WTC11 (cell line): ENCODE measurements at regions not wholly inside any gene's neighbourhood (a gene's known extent, or its start where the extent isn't known, plus 50 kb on each side); places are given as distances from the start of the nearest gene placed in this dataset.
A peak's percentile ranks its signal among the peaks of the same experiment; 100 is the strongest.

Source experiments
- ATAC-seq: fragments of 200-7000 bp; cut with Tn5 transposase; 2 replicates; pipeline ENCODE4 v1.10.0; 2021; ENCODE audit warnings: mild to moderate bottlenecking, moderate library complexity
- CTCF ChIA-PET: fragments of 300-600 bp; sonication (Branson Sonifier 250); formaldehyde crosslinking; loops from one replicate; lab custom pipeline; 2021; ENCODE audit warnings: antibody characterized with exemption; lab: Charles Lee
- POLR2A ChIA-PET: fragments of 350-600 bp; sonication (Branson Sonifier 250); formaldehyde crosslinking; loops from one replicate; lab custom pipeline; 2021; ENCODE audit warnings: antibody characterized with exemption; lab: Charles Lee
- DNase-seq: peaks from one replicate; pipeline ENCODE4 v3.0.0; 2021; ENCODE audit warnings: low spot score
- H3K27ac Mint-ChIP-seq: 2 replicates; pipeline ENCODE4 v1.8.0; 2021; ENCODE audit warnings: mixed read lengths
- H3K27me3 Mint-ChIP-seq: 2 replicates; pipeline ENCODE4 v1.8.0; 2021; ENCODE audit warnings: low read depth, mild to moderate bottlenecking, moderate library complexity, mixed read lengths
- H3K36me3 Mint-ChIP-seq: 2 replicates; pipeline ENCODE4 v1.8.0; 2021; ENCODE audit warnings: mixed read lengths
- H3K4me1 Mint-ChIP-seq: 2 replicates; pipeline ENCODE4 v1.8.0; 2022; ENCODE audit warnings: mixed read lengths
- H3K4me3 Mint-ChIP-seq: 2 replicates; pipeline ENCODE4 v1.8.0; 2021; ENCODE audit warnings: mild to moderate bottlenecking, moderate library complexity, mixed read lengths
- H3K9me3 Mint-ChIP-seq: 2 replicates; pipeline ENCODE4 v1.8.0; 2021; ENCODE audit warnings: mixed read lengths
- CREM ChIP-seq: sonication (generic); formaldehyde crosslinking; IDR thresholded peaks from 2 replicates; pipeline ENCODE4 v1.8.1; 2022; ENCODE audit warnings: mild to moderate bottlenecking, missing genetic modification reagents, moderate library complexity
- ESRRA ChIP-seq: sonication (generic); formaldehyde crosslinking; IDR thresholded peaks from 2 replicates; pipeline ENCODE4 v1.8.1; 2022; ENCODE audit warnings: mild to moderate bottlenecking, missing genetic modification reagents, borderline replicate concordance
- GTF2I ChIP-seq: fragments of 250-450 bp; sonication (Bioruptor Pico); conservative IDR thresholded peaks from 2 replicates; pipeline ENCODE4 v1.4.0; 2021; ENCODE audit warnings: mild to moderate bottlenecking
- NFYB ChIP-seq: sonication (generic); formaldehyde crosslinking; conservative IDR thresholded peaks from 2 replicates; pipeline ENCODE4 v1.8.0; 2022; ENCODE audit warnings: low read depth, missing genetic modification reagents
- SMAD4 ChIP-seq: sonication (generic); formaldehyde crosslinking; IDR thresholded peaks from 2 replicates; pipeline ENCODE4 v1.8.0; 2022; ENCODE audit warnings: mild to moderate bottlenecking, missing genetic modification reagents
- TCF7 ChIP-seq: sonication (generic); formaldehyde crosslinking; IDR thresholded peaks from 2 replicates; pipeline ENCODE4 v1.8.0; 2022; ENCODE audit warnings: mild to moderate bottlenecking, low read depth, missing genetic modification reagents, moderate library complexity
- TEAD4 ChIP-seq: sonication (generic); formaldehyde crosslinking; IDR thresholded peaks from 2 replicates; pipeline ENCODE4 v1.8.0; 2022; ENCODE audit warnings: mild to moderate bottlenecking, missing genetic modification reagents
- ZNF219 ChIP-seq: sonication (generic); formaldehyde crosslinking; IDR thresholded peaks from 2 replicates; pipeline ENCODE4 v1.8.0; 2023; ENCODE audit warnings: missing genetic modification reagents, mild to moderate bottlenecking, borderline replicate concordance
- ZNF416 ChIP-seq: fragments of 250-450 bp; sonication (Bioruptor Pico); IDR thresholded peaks from 2 replicates; pipeline ENCODE4 v1.9.0; 2021; ENCODE audit warnings: mild to moderate bottlenecking, inconsistent platforms
- TF ChIP-seq, protein P1 (sequence below): fragments of 250-450 bp; sonication (Bioruptor Pico); IDR thresholded peaks from 2 replicates; pipeline ENCODE4 v1.9.0; 2021; ENCODE audit warnings: moderate library complexity, mild to moderate bottlenecking, inconsistent platforms, borderline replicate concordance
- TF ChIP-seq, protein P2 (sequence below): sonication (generic); formaldehyde crosslinking; IDR thresholded peaks from 2 replicates; pipeline ENCODE4 v1.8.0; 2023; ENCODE audit warnings: mild to moderate bottlenecking, missing genetic modification reagents
- TF ChIP-seq, protein P3 (sequence below): sonication (generic); formaldehyde crosslinking; IDR thresholded peaks from 2 replicates; pipeline ENCODE4 v1.8.1; 2022; ENCODE audit warnings: mild to moderate bottlenecking, missing genetic modification reagents, moderate library complexity, borderline replicate concordance
- TF ChIP-seq, protein P4 (sequence below): sonication (generic); formaldehyde crosslinking; IDR thresholded peaks from 2 replicates; pipeline ENCODE4 v1.8.0; 2022; ENCODE audit warnings: mild to moderate bottlenecking, missing genetic modification reagents
- TF ChIP-seq, protein P5 (sequence below): fragments of 250-450 bp; sonication (Bioruptor Pico); conservative IDR thresholded peaks from 2 replicates; pipeline ENCODE4 v1.9.0; 2021; ENCODE audit warnings: mild to moderate bottlenecking
- TF ChIP-seq, protein P6 (sequence below): fragments of 250-450 bp; sonication (Bioruptor Pico); IDR thresholded peaks from 2 replicates; pipeline ENCODE4 v2.1.2; 2022; ENCODE audit warnings: mild to moderate bottlenecking, moderate library complexity
- TF ChIP-seq, protein P7 (sequence below): sonication (generic); formaldehyde crosslinking; IDR thresholded peaks from 2 replicates; pipeline ENCODE4 v1.8.1; 2023; ENCODE audit warnings: mild to moderate bottlenecking, moderate library complexity, missing genetic modification reagents

DNA sequence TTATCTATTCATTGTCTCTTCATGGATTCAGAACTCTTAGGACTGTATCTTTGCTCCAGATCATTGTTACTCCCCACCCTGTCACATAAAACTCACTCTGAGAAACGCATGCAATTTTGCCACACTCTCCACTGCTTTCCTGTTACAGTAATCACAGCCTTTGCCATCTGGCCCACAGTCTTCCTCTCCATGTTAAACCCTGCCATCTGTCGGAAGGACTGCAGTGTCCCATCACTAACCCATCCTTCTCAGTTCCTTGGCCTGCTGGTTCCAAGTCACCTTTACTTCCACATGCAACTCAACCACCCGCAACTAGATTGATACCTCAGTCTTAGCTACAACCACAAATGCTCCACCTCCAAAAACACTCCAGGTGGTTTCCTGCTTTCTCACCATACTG, 308.7 kb upstream of the FAM241A start:
- Mint-ChIP-seq H3K4me3 (no peak overlapping the region), H3K27ac (no peak overlapping the region; the same call in 1 of the 2 replicates), H3K4me1 (peaks cover 10% of the 10 kb centered on the region; the same call in 1 of the 2 replicates)
- DNase-seq: no peak
- TF ChIP-seq NFYB (CRISPR knock-in tag) (no peak), CREM (no peak), TCF7 (CRISPR knock-in tag) (no peak), SMAD4 (CRISPR knock-in tag) (no peak), TEAD4 (CRISPR knock-in tag) (no peak)
- TF ChIP-seq, protein P1, sequence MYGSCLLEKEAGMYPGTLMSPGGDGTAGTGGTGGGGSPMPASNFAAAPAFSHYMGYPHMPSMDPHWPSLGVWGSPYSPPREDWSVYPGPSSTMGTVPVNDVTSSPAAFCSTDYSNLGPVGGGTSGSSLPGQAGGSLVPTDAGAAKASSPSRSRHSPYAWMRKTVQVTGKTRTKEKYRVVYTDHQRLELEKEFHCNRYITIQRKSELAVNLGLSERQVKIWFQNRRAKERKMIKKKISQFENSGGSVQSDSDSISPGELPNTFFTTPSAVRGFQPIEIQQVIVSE (CRISPR knock-in tag): no peak
- TF ChIP-seq, all 79 proteins: peak for 0
- H3K27me3 Mint-ChIP-seq: no peaks in the 10 kb centered on the region
- peaks cover 10% of the 10 kb centered on the region for H3K9me3 Mint-ChIP-seq
- ChIA-PET CTCF (interaction anchor here (1.3 kb wide), 1 partner anchor 11 kb away, joined by 5 read pairs; no protein-coding TSS in a partner anchor), POLR2A (no interaction called here)
- ATAC-seq: no peak
- peaks cover 5% of the 10 kb centered on the region; the same call in 1 of the 2 replicates for H3K36me3 Mint-ChIP-seq

DNA sequence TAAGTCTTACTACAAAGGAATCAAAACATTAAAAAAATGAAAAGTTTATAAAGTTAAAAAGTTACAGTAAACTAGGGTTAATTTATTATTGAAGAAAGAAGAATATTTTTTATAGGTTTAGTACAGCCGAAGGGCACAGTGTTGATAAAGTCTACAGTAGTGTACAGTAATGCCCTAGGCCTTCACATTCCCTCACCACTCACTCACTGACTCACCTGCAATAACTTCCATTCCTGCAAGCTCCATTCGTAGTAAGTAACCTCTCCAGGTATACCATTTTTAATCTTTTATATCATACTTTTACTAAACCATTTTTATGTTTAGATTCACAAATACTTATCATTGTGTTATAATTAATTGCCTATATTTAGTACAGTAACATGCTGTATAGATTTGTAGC, 307.5 kb upstream of the FAM241A start:
- Mint-ChIP-seq H3K27ac (no peak overlapping the region), H3K36me3 (peaks cover 5% of the 10 kb centered on the region; the same call in 1 of the 2 replicates), H3K27me3 (no peaks in the 10 kb centered on the region; the same call in 1 of the 2 replicates), H3K9me3 (peaks cover 10% of the 10 kb centered on the region), H3K4me1 (peaks cover 10% of the 10 kb centered on the region; the same call in 1 of the 2 replicates), H3K4me3 (no peak overlapping the region)
- ATAC-seq: no peak
- no peak for DNase-seq
- CTCF ChIA-PET: interaction anchor here (1.3 kb wide), 1 partner anchor 10 kb away, joined by 5 read pairs; no protein-coding TSS in a partner anchor
- POLR2A ChIA-PET: no interaction called here
- TF ChIP-seq ESRRA (CRISPR knock-in tag): no peak
- TF ChIP-seq, protein P2, sequence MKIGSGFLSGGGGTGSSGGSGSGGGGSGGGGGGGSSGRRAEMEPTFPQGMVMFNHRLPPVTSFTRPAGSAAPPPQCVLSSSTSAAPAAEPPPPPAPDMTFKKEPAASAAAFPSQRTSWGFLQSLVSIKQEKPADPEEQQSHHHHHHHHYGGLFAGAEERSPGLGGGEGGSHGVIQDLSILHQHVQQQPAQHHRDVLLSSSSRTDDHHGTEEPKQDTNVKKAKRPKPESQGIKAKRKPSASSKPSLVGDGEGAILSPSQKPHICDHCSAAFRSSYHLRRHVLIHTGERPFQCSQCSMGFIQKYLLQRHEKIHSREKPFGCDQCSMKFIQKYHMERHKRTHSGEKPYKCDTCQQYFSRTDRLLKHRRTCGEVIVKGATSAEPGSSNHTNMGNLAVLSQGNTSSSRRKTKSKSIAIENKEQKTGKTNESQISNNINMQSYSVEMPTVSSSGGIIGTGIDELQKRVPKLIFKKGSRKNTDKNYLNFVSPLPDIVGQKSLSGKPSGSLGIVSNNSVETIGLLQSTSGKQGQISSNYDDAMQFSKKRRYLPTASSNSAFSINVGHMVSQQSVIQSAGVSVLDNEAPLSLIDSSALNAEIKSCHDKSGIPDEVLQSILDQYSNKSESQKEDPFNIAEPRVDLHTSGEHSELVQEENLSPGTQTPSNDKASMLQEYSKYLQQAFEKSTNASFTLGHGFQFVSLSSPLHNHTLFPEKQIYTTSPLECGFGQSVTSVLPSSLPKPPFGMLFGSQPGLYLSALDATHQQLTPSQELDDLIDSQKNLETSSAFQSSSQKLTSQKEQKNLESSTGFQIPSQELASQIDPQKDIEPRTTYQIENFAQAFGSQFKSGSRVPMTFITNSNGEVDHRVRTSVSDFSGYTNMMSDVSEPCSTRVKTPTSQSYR: no peak
- TF ChIP-seq, protein P3, sequence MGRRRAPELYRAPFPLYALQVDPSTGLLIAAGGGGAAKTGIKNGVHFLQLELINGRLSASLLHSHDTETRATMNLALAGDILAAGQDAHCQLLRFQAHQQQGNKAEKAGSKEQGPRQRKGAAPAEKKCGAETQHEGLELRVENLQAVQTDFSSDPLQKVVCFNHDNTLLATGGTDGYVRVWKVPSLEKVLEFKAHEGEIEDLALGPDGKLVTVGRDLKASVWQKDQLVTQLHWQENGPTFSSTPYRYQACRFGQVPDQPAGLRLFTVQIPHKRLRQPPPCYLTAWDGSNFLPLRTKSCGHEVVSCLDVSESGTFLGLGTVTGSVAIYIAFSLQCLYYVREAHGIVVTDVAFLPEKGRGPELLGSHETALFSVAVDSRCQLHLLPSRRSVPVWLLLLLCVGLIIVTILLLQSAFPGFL: no peak

DNA sequence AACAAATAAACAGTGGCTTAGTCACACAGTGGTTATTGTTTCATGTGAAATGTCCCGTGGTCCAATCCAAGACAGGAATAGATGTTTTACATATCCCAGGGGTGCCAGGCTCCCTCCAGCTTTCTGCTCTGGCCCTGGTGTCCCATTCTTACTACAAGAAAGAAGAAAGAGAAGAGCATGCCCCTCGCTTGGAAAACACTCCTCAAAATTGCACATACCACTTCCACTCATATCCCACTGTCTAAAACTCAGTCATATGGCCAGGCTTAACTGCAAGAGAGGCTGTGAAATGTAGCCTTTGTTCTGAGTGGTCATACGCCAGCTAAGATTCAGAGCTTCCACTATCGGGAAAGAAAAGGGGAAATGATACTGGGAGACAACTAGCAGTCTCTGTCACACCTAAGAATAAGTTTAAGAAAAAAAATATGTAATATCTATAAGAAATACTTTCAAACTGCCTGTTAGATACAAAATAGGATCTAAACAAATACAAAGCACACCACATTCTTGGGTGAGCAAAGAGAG, 306.8 kb upstream of the FAM241A start:
- H3K27ac Mint-ChIP-seq: peak overlapping the region; percentile 65; the same call in 1 of the 2 replicates
- H3K4me3 Mint-ChIP-seq: no peak overlapping the region
- TF ChIP-seq GTF2I (CRISPR knock-in tag) (no peak), ZNF416 (CRISPR knock-in tag) (no peak), ZNF219 (CRISPR knock-in tag) (no peak), TEAD4 (CRISPR knock-in tag) (no peak)
- TF ChIP-seq, protein P4, sequence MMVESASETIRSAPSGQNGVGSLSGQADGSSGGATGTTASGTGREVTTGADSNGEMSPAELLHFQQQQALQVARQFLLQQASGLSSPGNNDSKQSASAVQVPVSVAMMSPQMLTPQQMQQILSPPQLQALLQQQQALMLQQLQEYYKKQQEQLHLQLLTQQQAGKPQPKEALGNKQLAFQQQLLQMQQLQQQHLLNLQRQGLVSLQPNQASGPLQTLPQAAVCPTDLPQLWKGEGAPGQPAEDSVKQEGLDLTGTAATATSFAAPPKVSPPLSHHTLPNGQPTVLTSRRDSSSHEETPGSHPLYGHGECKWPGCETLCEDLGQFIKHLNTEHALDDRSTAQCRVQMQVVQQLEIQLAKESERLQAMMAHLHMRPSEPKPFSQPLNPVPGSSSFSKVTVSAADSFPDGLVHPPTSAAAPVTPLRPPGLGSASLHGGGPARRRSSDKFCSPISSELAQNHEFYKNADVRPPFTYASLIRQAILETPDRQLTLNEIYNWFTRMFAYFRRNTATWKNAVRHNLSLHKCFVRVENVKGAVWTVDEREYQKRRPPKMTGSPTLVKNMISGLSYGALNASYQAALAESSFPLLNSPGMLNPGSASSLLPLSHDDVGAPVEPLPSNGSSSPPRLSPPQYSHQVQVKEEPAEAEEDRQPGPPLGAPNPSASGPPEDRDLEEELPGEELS (CRISPR knock-in tag): no peak
- TF ChIP-seq, protein P5, sequence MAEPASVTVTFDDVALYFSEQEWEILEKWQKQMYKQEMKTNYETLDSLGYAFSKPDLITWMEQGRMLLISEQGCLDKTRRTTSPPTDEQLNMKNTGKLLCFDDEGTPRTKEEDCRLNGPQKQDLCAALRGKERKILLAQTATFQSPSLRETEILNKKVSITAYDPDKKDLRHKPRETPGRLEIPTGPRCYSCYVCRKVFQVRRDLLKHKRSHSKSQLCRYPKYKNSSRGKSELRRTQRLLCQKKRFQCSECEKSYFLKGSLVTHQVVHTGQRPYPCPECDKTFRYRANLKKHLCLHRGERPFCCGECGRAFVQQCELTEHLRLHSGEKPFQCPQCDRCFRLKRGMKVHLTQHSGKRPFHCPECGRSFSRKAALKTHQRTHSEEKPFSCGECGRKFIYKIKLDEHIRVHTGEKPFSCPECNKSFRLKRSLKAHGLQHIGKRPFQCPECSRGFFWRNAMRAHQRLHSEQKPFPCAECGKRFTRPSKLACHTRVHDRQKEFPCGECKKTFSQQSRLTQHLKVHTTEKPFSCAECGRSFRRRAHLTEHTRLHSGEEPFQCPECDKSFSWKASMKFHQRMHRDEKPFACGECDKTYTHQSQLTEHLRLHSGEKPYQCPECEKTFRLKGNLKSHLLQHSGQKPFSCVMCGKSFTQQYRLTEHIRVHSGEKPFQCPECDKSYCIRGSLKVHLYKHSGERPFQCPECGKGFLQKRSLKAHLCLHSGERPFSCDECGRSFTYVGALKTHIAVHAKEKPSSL (CRISPR knock-in tag): no peak
- TF ChIP-seq, protein P6, sequence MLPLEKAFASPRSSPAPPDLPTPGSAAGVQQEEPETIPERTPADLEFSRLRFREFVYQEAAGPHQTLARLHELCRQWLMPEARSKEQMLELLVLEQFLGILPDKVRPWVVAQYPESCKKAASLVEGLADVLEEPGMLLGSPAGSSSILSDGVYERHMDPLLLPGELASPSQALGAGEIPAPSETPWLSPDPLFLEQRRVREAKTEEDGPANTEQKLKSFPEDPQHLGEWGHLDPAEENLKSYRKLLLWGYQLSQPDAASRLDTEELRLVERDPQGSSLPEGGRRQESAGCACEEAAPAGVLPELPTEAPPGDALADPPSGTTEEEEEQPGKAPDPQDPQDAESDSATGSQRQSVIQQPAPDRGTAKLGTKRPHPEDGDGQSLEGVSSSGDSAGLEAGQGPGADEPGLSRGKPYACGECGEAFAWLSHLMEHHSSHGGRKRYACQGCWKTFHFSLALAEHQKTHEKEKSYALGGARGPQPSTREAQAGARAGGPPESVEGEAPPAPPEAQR (CRISPR knock-in tag): no peak
- TF ChIP-seq, protein P7, sequence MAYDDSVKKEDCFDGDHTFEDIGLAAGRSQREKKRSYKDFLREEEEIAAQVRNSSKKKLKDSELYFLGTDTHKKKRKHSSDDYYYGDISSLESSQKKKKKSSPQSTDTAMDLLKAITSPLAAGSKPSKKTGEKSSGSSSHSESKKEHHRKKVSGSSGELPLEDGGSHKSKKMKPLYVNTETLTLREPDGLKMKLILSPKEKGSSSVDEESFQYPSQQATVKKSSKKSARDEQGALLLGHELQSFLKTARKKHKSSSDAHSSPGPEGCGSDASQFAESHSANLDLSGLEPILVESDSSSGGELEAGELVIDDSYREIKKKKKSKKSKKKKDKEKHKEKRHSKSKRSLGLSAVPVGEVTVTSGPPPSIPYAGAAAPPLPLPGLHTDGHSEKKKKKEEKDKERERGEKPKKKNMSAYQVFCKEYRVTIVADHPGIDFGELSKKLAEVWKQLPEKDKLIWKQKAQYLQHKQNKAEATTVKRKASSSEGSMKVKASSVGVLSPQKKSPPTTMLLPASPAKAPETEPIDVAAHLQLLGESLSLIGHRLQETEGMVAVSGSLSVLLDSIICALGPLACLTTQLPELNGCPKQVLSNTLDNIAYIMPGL (CRISPR knock-in tag): no peak
- ATAC-seq (no peak), DNase-seq (no peak)
- H3K9me3 Mint-ChIP-seq: peaks cover 4% of the 10 kb centered on the region
- POLR2A ChIA-PET: no interaction called here
- no peaks in the 10 kb centered on the region; the same call in 1 of the 2 replicates for H3K27me3 Mint-ChIP-seq
- peaks cover 3% of the 10 kb centered on the region; the same call in 1 of the 2 replicates for H3K36me3 Mint-ChIP-seq
- H3K4me1 Mint-ChIP-seq: peaks cover 10% of the 10 kb centered on the region; the same call in 1 of the 2 replicates
- CTCF ChIA-PET: interaction anchor here (1.6 kb wide), 1 partner anchor 16 kb away, joined by 11 read pairs; no protein-coding TSS in a partner anchor
